ENCODE measurements at regions not wholly inside any gene's neighbourhood (a gene's known extent, or its start where the extent isn't known, plus 50 kb on each side); places are given as distances from the start of the nearest gene placed in this dataset.

DNA sequence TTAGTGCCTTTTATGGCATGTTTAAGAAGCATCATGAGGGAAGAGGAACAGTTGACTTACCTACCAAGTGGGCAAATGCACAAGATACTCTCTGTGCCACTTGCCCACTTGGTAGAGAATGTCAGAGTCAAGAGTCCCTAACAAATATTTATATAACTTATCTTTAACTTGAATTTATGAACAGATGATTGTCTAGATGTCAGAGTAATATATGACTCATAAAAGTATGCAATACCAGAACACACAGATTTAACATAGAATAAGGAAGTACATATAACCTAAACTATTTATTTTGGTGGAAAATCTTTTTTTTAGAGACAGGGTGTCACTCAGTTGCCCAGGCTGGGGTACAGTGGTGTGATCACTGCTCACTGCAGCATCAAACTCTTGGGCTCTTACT is 130.0 kb upstream of the NANOGP8 start:
- TF ChIP-seq, protein P1, sequence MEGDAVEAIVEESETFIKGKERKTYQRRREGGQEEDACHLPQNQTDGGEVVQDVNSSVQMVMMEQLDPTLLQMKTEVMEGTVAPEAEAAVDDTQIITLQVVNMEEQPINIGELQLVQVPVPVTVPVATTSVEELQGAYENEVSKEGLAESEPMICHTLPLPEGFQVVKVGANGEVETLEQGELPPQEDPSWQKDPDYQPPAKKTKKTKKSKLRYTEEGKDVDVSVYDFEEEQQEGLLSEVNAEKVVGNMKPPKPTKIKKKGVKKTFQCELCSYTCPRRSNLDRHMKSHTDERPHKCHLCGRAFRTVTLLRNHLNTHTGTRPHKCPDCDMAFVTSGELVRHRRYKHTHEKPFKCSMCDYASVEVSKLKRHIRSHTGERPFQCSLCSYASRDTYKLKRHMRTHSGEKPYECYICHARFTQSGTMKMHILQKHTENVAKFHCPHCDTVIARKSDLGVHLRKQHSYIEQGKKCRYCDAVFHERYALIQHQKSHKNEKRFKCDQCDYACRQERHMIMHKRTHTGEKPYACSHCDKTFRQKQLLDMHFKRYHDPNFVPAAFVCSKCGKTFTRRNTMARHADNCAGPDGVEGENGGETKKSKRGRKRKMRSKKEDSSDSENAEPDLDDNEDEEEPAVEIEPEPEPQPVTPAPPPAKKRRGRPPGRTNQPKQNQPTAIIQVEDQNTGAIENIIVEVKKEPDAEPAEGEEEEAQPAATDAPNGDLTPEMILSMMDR (conservative IDR thresholded peaks at IDR 0.05 in 1 of 2, IDR thresholded peaks at IDR 0.05 in 1 of 2; ENCODE audit: low read depth in 1 of 2, low read length in 2 of 2) = no peak
- TF ChIP-seq EZH2 (IDR thresholded peaks at IDR 0.05; ENCODE audit: low read length, missing control alignments) = no peak
